ENCODE measurements at regions not wholly inside any gene's neighbourhood (a gene's known extent, or its start where the extent isn't known, plus 50 kb on each side); places are given as distances from the start of the nearest gene placed in this dataset.

DNA sequence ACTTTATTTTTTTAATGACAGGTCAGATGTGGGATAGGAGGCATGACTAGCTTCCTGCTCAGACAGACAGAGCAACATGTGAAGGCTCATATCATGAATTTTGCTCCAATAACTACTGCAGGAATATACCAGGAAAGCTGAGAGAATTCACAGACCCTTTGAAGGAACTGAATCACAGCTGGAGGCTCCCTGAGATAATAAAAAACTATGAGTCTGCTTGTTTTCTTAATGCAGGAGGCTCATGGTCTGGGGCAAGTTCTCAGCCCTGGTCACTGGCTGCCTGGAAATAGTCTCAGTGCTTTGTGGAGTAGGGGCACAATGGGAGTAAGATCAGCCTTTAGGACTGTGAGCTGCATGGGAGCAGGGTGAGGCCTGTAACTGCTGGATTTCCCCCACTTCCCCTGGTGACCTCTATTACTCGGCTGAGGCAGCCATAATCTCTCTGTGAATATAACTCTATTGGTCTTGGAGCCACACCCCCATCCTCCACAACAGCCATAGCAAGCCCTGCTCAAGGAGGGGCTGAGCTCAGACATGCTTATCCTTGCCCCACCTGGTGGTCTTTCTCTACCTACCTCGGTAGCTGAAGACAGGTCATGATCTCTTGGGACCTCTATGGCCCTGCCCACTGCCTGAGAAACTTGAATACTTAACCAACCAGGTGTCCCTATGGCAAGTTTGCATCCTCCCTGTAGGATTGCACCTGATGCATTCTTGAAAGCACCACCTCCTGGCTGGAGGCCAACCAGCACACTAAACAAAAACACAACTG lies 281.6 kb upstream of the TMCO5A start:
- TF ChIP-seq, protein P1, sequence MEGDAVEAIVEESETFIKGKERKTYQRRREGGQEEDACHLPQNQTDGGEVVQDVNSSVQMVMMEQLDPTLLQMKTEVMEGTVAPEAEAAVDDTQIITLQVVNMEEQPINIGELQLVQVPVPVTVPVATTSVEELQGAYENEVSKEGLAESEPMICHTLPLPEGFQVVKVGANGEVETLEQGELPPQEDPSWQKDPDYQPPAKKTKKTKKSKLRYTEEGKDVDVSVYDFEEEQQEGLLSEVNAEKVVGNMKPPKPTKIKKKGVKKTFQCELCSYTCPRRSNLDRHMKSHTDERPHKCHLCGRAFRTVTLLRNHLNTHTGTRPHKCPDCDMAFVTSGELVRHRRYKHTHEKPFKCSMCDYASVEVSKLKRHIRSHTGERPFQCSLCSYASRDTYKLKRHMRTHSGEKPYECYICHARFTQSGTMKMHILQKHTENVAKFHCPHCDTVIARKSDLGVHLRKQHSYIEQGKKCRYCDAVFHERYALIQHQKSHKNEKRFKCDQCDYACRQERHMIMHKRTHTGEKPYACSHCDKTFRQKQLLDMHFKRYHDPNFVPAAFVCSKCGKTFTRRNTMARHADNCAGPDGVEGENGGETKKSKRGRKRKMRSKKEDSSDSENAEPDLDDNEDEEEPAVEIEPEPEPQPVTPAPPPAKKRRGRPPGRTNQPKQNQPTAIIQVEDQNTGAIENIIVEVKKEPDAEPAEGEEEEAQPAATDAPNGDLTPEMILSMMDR (IDR thresholded peaks at IDR 0.05), result no peak
- TF ChIP-seq POLR2A (IDR thresholded peaks at IDR 0.05), result no peak
- no peak for TF ChIP-seq POLR2AphosphoS5 (IDR thresholded peaks at IDR 0.05)
- TF ChIP-seq EP300 (IDR thresholded peaks at IDR 0.05), result no peak
